Ishikawa (cell line): ENCODE measurements at regions not wholly inside any gene's neighbourhood (a gene's known extent, or its start where the extent isn't known, plus 50 kb on each side); places are given as distances from the start of the nearest gene placed in this dataset.

Experiments used
- CEBPB ChIP-seq: IDR thresholded peaks from 2 replicates; pipeline ENCODE4 v1.6.1; 2012
- CREB1 ChIP-seq: IDR thresholded peaks from 2 replicates; pipeline ENCODE4 v1.6.1; 2012; ENCODE audit warnings: low read depth
- EGR1 ChIP-seq: IDR thresholded peaks from 2 replicates; pipeline ENCODE4 v1.6.1; 2012
- EP300 ChIP-seq: IDR thresholded peaks from 2 replicates; pipeline ENCODE4 v1.6.1; 2012; ENCODE audit warnings: borderline replicate concordance
- FOXM1 ChIP-seq: IDR thresholded peaks from 2 replicates; pipeline ENCODE4 v1.6.1; 2012; ENCODE audit warnings: low read depth, borderline replicate concordance
- NFIC ChIP-seq: IDR thresholded peaks from 2 replicates; pipeline ENCODE4 v1.6.1; 2012
- RAD21 ChIP-seq: IDR thresholded peaks from 2 replicates; pipeline ENCODE4 v1.6.1; 2012; ENCODE audit warnings: low read depth
- REST ChIP-seq: IDR thresholded peaks from 2 replicates; pipeline ENCODE4 v1.6.1; 2012; ENCODE audit warnings: low read depth, mild to moderate bottlenecking
- TAF1 ChIP-seq: IDR thresholded peaks from 2 replicates; pipeline ENCODE4 v1.6.1; 2012; ENCODE audit warnings: low read depth, mild to moderate bottlenecking
- TCF12 ChIP-seq: IDR thresholded peaks from 2 replicates; pipeline ENCODE4 v1.6.1; 2012; ENCODE audit warnings: low read depth
- TEAD4 ChIP-seq: IDR thresholded peaks from 2 replicates; pipeline ENCODE4 v1.6.1; 2012
- YY1 ChIP-seq: IDR thresholded peaks from 2 replicates; pipeline ENCODE4 v1.6.1; 2012; ENCODE audit warnings: low read depth
- ZBTB7A ChIP-seq: IDR thresholded peaks from 2 replicates; pipeline ENCODE4 v1.6.1; 2012; ENCODE audit warnings: low read depth
- TF ChIP-seq, protein P1 (sequence below): IDR thresholded peaks from 2 replicates; pipeline ENCODE4 v1.6.1; 2012
- TF ChIP-seq, protein P2 (sequence below): IDR thresholded peaks from 2 replicates; pipeline ENCODE4 v1.6.1; 2012

DNA sequence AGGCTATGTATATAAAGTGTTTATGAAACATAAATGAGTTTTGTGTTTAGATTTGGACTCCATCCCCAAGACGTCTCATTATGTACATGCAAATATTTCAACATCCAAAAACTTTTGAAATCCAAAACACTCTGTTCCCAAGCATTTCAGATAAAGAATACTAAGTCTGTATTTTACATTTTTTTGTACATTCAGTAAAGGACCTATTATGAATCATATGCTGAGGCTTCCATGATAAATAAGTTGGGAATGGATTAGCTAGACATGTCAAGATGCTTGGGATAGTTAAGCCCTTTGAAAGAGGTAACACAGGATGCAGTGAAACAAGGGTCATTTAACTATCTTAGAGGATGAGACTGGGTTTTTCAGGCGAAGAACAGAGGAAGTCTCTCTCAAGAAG, 262.9 kb downstream of the SNX13 start:
- TF ChIP-seq TAF1: no peak
- no peak for TF ChIP-seq CREB1
- no peak for TF ChIP-seq REST
- no peak for TF ChIP-seq CEBPB
- TF ChIP-seq YY1: no peak
- no peak for TF ChIP-seq FOXM1
- no peak for TF ChIP-seq ZBTB7A
- TF ChIP-seq RAD21: no peak
- no peak for TF ChIP-seq NFIC
- TF ChIP-seq, protein P1, sequence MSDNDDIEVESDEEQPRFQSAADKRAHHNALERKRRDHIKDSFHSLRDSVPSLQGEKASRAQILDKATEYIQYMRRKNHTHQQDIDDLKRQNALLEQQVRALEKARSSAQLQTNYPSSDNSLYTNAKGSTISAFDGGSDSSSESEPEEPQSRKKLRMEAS: no peak
- TF ChIP-seq, protein P2, sequence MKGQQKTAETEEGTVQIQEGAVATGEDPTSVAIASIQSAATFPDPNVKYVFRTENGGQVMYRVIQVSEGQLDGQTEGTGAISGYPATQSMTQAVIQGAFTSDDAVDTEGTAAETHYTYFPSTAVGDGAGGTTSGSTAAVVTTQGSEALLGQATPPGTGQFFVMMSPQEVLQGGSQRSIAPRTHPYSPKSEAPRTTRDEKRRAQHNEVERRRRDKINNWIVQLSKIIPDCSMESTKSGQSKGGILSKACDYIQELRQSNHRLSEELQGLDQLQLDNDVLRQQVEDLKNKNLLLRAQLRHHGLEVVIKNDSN: no peak
- no peak for TF ChIP-seq EGR1
- TF ChIP-seq TCF12: no peak
- no peak for TF ChIP-seq EP300
- no peak for TF ChIP-seq TEAD4

DNA sequence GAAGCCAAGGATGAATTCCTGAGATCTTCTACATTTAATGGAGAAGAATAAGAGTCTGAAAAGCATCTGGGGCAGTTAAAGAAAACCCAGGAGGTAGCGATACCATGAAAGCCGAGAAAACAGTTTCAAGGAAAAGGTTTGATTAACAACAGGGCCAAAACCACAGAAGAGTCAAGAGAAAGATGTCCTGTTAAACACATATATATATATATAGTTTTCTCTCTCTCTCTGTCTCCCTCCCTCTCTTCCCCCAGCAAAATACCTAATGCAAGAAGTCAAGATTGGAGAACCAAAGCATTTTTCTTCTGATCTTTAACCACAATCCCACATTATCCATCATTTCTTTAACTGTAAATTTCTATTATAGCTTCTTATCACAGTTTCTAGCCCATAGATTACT, 261.4 kb downstream of the SNX13 start:
- TF ChIP-seq TEAD4: no peak
- TF ChIP-seq, protein P2: no peak
- no peak for TF ChIP-seq EP300
- no peak for TF ChIP-seq RAD21
- no peak for TF ChIP-seq CREB1
- no peak for TF ChIP-seq CEBPB
- TF ChIP-seq REST: no peak
- no peak for TF ChIP-seq ZBTB7A
- TF ChIP-seq NFIC: no peak
- no peak for TF ChIP-seq EGR1

GRCh38 chr7:17679458-17679857, 260.8 kb downstream of the SNX13 start:
- TF ChIP-seq ZBTB7A (no peak), FOXM1 (no peak), TCF12 (no peak), CEBPB (no peak), RAD21 (no peak), CREB1 (no peak), TEAD4 (no peak), NFIC (no peak), TAF1 (no peak), EGR1 (no peak), EP300 (no peak), YY1 (no peak), REST (no peak)
- TF ChIP-seq, protein P1: no peak
- TF ChIP-seq, protein P2: no peak

DNA sequence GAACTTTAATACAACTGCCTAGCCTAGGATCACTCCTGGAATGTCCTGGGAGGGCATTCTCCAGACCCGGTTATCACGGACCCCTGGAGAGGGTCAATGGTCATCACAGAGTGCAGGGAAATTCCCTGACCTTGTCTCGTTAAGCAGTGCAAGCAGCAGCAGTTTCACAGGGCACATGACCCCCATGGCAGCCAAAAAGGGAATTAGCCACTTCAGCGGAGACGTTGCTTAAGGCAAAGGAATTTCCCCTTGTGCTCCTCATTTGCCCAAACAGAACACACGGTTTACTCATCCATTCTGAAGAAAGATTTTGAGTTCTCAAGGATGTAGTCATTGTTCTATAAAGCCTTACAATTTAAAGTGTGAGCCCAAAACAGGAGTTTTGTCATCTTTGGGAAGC, 260.3 kb downstream of the SNX13 start:
- TF ChIP-seq TEAD4 (no peak), ZBTB7A (no peak), EP300 (no peak), REST (no peak), TAF1 (no peak), RAD21 (no peak), EGR1 (no peak), CREB1 (no peak), NFIC (no peak), CEBPB (no peak), YY1 (no peak), TCF12 (no peak), FOXM1 (no peak)
- TF ChIP-seq, protein P2: no peak
- TF ChIP-seq, protein P1: no peak
